Naive thymus-derived CD8-positive, alpha-beta T cell (primary cell): ENCODE measurements at regions not wholly inside any gene's neighbourhood (a gene's known extent, or its start where the extent isn't known, plus 50 kb on each side); places are given as distances from the start of the nearest gene placed in this dataset.

ENCODE experiments used
- ATAC-seq, 2 donors: fragments of 150-1000 bp; cut with Tn5 transposase in 1 of 2; sonication (Bioruptor Pico), chemical (Tn5 transposase) in 1 of 2; 1 replicate in 1 of 2; 2 replicates in 1 of 2; pipeline ENCODE4 v1.10.0; 2021; ENCODE audit warnings: mild to moderate bottlenecking in 2 of 2, moderate library complexity in 2 of 2
- POLR2A ChIA-PET: fragments of 350-600 bp; sonication (Branson Sonifier 250); formaldehyde crosslinking; loops from one replicate; lab custom pipeline; 2021; ENCODE audit warnings: antibody characterized with exemption; lab: Charles Lee
- DNase-seq, 10 donors: peaks; one replicate each; pipeline versions ENCODE4 v3.0.0 to v3.0.0-alpha.2; 2020 to 2022
- H3K27ac Mint-ChIP-seq, 10 donors: one replicate each; pipeline ENCODE4 v1.8.0; 2020 to 2022; ENCODE audit warnings: mild to moderate bottlenecking in 10 of 10, mixed read lengths in 10 of 10, moderate library complexity in 4 of 10, inconsistent platforms in 1 of 10
- H3K27me3 Mint-ChIP-seq, 5 donors: one replicate each; pipeline ENCODE4 v1.8.0; 2021 to 2022; ENCODE audit warnings: mixed read lengths in 5 of 5
- H3K36me3 Mint-ChIP-seq, 3 donors: one replicate each; pipeline ENCODE4 v1.8.0; 2020 to 2022; ENCODE audit warnings: mixed read lengths in 3 of 3, mild to moderate bottlenecking in 2 of 3, inconsistent platforms in 1 of 3
- H3K4me1 Mint-ChIP-seq, 4 donors: one replicate each; pipeline ENCODE4 v1.8.0; 2021 to 2022; ENCODE audit warnings: mixed read lengths in 4 of 4
- H3K4me3 Mint-ChIP-seq, 10 donors: one replicate each; pipeline ENCODE4 v1.8.0; 2020 to 2022; ENCODE audit warnings: mild to moderate bottlenecking in 10 of 10, mixed read lengths in 10 of 10, moderate library complexity in 6 of 10, inconsistent platforms in 1 of 10
- H3K9me3 Mint-ChIP-seq, 9 donors: one replicate each; pipeline ENCODE4 v1.8.0; 2020 to 2022; ENCODE audit warnings: mixed read lengths in 9 of 9, mild to moderate bottlenecking in 3 of 9, inconsistent platforms in 1 of 9, moderate library complexity in 1 of 9

DNA sequence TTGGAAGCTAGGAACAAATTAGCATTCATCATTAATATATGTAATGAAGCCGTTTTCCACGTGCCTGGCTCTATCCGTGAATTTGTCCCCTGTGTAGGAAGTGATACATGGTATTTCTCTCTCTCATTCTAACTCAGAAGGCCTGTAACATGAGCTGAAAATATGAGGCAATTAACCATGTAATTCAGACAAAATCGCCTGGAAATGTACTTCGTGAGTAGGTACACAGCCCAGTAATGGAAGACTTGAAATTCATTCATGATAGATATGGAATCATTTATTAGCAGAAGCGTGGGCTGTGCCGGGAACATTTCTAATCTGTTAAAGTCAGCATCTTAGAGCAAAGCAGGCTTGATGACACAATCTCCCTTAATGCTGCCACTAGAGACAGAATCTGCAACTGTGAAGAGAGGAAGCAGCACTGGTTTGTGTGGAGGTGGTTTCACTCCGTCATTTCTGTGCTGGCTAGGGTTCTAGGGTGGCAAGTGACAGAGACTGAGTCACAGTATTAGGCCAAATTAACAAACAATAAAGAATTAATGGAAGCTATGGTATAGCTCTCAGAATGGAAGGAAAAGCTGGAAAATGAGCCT is 225.0 kb upstream of the PROK2 start:
- POLR2A ChIA-PET, result no interaction called here
- DNase-seq (no peak), ATAC-seq (no peak)
- Mint-ChIP-seq H3K27me3 (peaks cover 0 to 20% (median 3%) of the 10 kb centered on the region in 5 donors), H3K4me1 (no peaks in the 10 kb centered on the region), H3K9me3 (no peaks in the 10 kb centered on the region), H3K4me3 (no peak overlapping the region), H3K27ac (no peak overlapping the region), H3K36me3 (no peaks in the 10 kb centered on the region)

GRCh38 chr3:72008226-72008996 is 223.5 kb upstream of the PROK2 start:
- no peak for ATAC-seq
- POLR2A ChIA-PET, result no interaction called here
- H3K9me3 Mint-ChIP-seq, result no peaks in the 10 kb centered on the region
- H3K36me3 Mint-ChIP-seq, result no peaks in the 10 kb centered on the region
- H3K4me1 Mint-ChIP-seq, result no peaks in the 10 kb centered on the region
- H3K4me3 Mint-ChIP-seq, result no peak overlapping the region
- peaks cover 0 to 20% (median 3%) of the 10 kb centered on the region in 5 donors for H3K27me3 Mint-ChIP-seq
- H3K27ac Mint-ChIP-seq, result no peak overlapping the region
- no peak for DNase-seq

DNA sequence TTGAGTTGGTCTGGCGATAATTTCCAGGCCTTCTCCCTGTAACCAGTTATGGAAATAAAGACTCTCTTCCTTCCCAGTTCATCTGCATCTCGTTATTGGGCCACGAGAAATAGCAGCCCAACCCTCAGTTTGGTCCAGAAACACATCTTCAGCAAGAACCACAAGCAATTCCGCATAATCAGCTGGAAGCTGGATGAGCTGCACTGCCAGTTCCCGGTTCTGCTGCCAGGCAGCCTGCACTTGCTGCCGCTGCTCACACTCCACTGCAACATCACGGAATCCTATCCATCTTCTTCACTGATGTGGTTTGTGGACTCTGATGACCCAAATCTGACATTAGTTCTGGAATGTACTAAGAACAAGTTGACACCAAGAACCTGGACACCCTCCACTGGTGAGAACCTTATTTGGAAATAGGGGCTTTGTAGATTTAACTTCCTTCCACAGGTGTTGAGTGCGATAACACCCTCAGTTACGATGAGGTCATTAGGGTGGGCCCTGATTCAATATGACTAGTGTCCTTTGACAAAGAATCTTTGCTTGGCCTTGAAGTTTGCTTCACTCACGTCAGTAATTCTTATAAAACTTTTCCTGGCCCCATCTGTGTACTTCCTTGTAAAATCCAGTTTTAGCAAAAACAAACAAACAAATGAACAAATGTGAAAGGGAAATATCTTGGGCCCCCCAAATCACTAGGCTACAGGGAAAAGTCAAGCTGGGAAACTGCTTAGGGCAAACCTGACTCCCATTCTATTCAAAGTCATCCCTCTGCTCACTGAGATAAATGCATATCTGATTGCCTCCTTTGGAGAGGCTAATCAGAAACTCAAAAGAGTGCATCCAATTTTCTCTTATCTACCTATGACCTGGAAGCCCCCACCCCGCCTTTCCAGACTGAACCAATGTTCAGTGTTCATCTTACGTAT is 221.9 kb upstream of the PROK2 start:
- Mint-ChIP-seq H3K9me3 (no peaks in the 10 kb centered on the region), H3K36me3 (no peaks in the 10 kb centered on the region), H3K27ac (no peak overlapping the region), H3K4me1 (no peaks in the 10 kb centered on the region), H3K27me3 (peaks cover 0 to 11% (median 2%) of the 10 kb centered on the region in 5 donors), H3K4me3 (no peak overlapping the region)
- POLR2A ChIA-PET, result no interaction called here
- ATAC-seq (no peak), DNase-seq (no peak)

GRCh38 chr3:72004749-72005292 is 219.9 kb upstream of the PROK2 start:
- H3K36me3 Mint-ChIP-seq, result no peaks in the 10 kb centered on the region
- H3K9me3 Mint-ChIP-seq, result no peaks in the 10 kb centered on the region
- no peak for ATAC-seq
- H3K27ac Mint-ChIP-seq, result no peak overlapping the region
- no peaks in the 10 kb centered on the region for H3K4me1 Mint-ChIP-seq
- H3K27me3 Mint-ChIP-seq, result peaks cover 0 to 7% (median 0%) of the 10 kb centered on the region in 5 donors
- no peak overlapping the region for H3K4me3 Mint-ChIP-seq
- DNase-seq, result no peak
- POLR2A ChIA-PET, result no interaction called here

DNA sequence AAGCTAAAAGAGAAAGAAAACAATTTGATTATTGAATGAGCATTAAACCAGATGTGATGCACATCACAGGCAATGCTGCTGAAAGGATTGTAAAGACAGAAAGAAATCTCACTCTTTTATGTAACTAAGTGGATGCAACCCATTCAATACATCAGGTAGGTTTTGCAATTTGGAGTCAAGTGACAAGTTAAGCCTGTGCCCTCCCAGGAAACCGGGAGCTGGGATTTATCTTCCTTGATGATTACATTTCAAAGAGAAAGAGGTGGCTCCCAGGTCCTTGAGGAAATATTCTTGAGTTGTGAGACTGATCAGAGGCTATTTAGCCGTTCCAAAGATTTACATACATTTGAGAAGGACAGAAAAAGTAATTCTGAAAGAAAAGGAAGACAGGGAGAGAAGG is 219.0 kb upstream of the PROK2 start:
- H3K4me1 Mint-ChIP-seq, result no peaks in the 10 kb centered on the region
- POLR2A ChIA-PET, result no interaction called here
- H3K36me3 Mint-ChIP-seq, result no peaks in the 10 kb centered on the region
- no peaks in the 10 kb centered on the region for H3K9me3 Mint-ChIP-seq
- no peak overlapping the region for H3K27ac Mint-ChIP-seq
- peaks cover 0 to 6% (median 0%) of the 10 kb centered on the region in 5 donors for H3K27me3 Mint-ChIP-seq
- no peak overlapping the region for H3K4me3 Mint-ChIP-seq
- ATAC-seq, result no peak
- DNase-seq, result no peak

GRCh38 chr3:72001758-72002157 is 216.8 kb upstream of the PROK2 start:
- H3K4me3 Mint-ChIP-seq, result no peak overlapping the region
- H3K36me3 Mint-ChIP-seq, result no peaks in the 10 kb centered on the region
- POLR2A ChIA-PET, result no interaction called here
- no peak overlapping the region for H3K27ac Mint-ChIP-seq
- H3K27me3 Mint-ChIP-seq, result peaks cover 0 to 8% (median 2%) of the 10 kb centered on the region in 5 donors
- ATAC-seq, result no peak
- H3K4me1 Mint-ChIP-seq, result no peaks in the 10 kb centered on the region
- no peaks in the 10 kb centered on the region for H3K9me3 Mint-ChIP-seq
- DNase-seq, result no peak

GRCh38 chr3:71998995-71999673 is 214.2 kb upstream of the PROK2 start:
- Mint-ChIP-seq H3K27me3 (peaks cover 0 to 8% (median 2%) of the 10 kb centered on the region in 5 donors), H3K9me3 (no peaks in the 10 kb centered on the region), H3K27ac (no peak overlapping the region), H3K4me3 (no peak overlapping the region), H3K4me1 (no peaks in the 10 kb centered on the region), H3K36me3 (no peaks in the 10 kb centered on the region)
- DNase-seq (no peak), ATAC-seq (no peak)
- POLR2A ChIA-PET, result no interaction called here

GRCh38 chr3:71997066-71997653 is 212.2 kb upstream of the PROK2 start:
- H3K27ac Mint-ChIP-seq, result no peak overlapping the region
- no peak for ATAC-seq

DNA sequence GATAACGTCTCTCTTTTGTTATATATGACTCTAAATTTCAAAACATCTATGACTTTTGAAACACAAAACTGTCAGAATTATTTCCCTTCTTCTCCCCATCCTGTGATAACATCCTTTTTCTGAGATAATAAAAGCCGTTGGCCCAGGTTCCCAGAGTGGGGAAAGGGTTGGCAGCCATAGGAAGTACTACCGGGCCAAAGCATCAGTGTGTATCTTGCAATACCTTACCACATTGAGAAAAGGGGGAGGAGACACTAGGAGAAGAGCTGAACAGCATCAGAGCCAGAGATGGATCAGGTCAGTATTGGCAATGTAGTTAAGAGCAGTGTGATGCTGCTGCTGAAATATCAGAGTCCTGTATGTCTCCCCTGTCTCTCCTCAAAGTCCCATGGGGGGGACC is 210.0 kb upstream of the PROK2 start:
- peak overlapping the region in 1 of 10 donors; percentile 42 for H3K27ac Mint-ChIP-seq
- ATAC-seq (no peak), DNase-seq (no peak)
- peaks cover 0 to 11% (median 4%) of the 10 kb centered on the region in 9 donors for H3K9me3 Mint-ChIP-seq
- no peaks in the 10 kb centered on the region for H3K36me3 Mint-ChIP-seq
- peaks cover 0 to 7% (median 4%) of the 10 kb centered on the region in 5 donors for H3K27me3 Mint-ChIP-seq
- peaks cover 0 to 6% (median 3%) of the 10 kb centered on the region in 4 donors for H3K4me1 Mint-ChIP-seq
- POLR2A ChIA-PET, result no interaction called here
- H3K4me3 Mint-ChIP-seq, result no peak overlapping the region

More at GRCh38 chr3:71997066-71997653, 212.2 kb upstream of the PROK2 start:
- peaks cover 0 to 3% (median 0%) of the 10 kb centered on the region in 4 donors for H3K4me1 Mint-ChIP-seq
- no peaks in the 10 kb centered on the region for H3K9me3 Mint-ChIP-seq
- DNase-seq, result no peak
- H3K4me3 Mint-ChIP-seq, result no peak overlapping the region
- H3K36me3 Mint-ChIP-seq, result no peaks in the 10 kb centered on the region
- POLR2A ChIA-PET, result no interaction called here
- H3K27me3 Mint-ChIP-seq, result peaks cover 0 to 10% (median 4%) of the 10 kb centered on the region in 5 donors

GRCh38 chr3:71994203-71994602 is 209.3 kb upstream of the PROK2 start:
- POLR2A ChIA-PET, result no interaction called here
- ATAC-seq (no peak), DNase-seq (no peak)
- H3K27ac Mint-ChIP-seq, result no peak overlapping the region
- peaks cover 0 to 7% (median 4%) of the 10 kb centered on the region in 5 donors for H3K27me3 Mint-ChIP-seq
- no peaks in the 10 kb centered on the region for H3K36me3 Mint-ChIP-seq
- no peak overlapping the region for H3K4me3 Mint-ChIP-seq
- H3K9me3 Mint-ChIP-seq, result peaks cover 0 to 11% (median 4%) of the 10 kb centered on the region in 9 donors
- H3K4me1 Mint-ChIP-seq, result peaks cover 0 to 6% (median 3%) of the 10 kb centered on the region in 4 donors

DNA sequence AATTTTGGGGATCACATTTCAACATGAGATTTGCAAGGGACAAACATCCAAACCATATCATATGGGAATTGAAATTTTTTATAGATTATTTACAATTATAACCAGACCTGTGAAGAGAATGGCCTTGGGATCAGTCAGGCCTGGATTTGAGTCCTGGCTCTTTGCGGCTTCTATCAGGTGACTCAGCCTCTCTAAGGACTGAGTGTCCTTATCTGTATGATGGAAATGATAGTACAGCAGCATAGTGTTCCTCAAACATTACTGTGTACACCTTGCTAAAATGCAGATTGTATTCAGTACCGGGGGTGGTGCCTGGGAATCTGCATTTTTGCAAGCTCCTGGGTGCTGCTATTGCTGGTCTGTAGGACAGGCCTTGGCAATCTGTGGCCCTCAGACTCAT is 206.7 kb upstream of the PROK2 start:
- ATAC-seq, result no peak
- Mint-ChIP-seq H3K27me3 (peaks cover 0 to 4% (median 2%) of the 10 kb centered on the region in 5 donors), H3K27ac (no peak overlapping the region), H3K4me1 (peaks cover 3 to 7% (median 5%) of the 10 kb centered on the region in 4 donors), H3K9me3 (peaks cover 0 to 11% (median 4%) of the 10 kb centered on the region in 9 donors), H3K36me3 (no peaks in the 10 kb centered on the region), H3K4me3 (no peak overlapping the region)
- DNase-seq, result no peak
- POLR2A ChIA-PET, result no interaction called here

DNA sequence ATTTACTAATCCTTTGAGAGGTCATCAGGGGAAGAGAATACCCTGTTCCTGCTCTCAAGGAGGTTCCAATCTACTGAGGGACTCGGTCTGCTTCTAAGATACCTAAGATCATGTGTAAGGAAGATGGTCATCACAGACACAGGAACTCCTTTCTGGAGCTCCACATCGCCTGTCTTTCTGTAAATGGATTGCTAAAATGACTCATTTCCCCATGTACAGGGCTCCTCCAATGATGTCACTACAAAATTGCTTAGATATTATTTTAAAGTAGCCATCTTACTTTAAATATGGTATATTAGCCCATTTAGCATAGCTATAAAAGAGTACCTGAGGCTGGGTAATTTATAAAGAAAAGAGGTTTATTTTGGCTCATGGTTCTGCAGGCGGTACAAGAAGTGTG is 206.1 kb upstream of the PROK2 start:
- DNase-seq (no peak), ATAC-seq (no peak)
- peaks cover 3 to 7% (median 5%) of the 10 kb centered on the region in 4 donors for H3K4me1 Mint-ChIP-seq
- H3K27ac Mint-ChIP-seq, result no peak overlapping the region
- H3K4me3 Mint-ChIP-seq, result no peak overlapping the region
- peaks cover 0 to 4% (median 2%) of the 10 kb centered on the region in 5 donors for H3K27me3 Mint-ChIP-seq
- no peaks in the 10 kb centered on the region for H3K36me3 Mint-ChIP-seq
- POLR2A ChIA-PET, result no interaction called here
- peaks cover 0 to 11% (median 4%) of the 10 kb centered on the region in 9 donors for H3K9me3 Mint-ChIP-seq
